ENCODE measurements at regions not wholly inside any gene's neighbourhood (a gene's known extent, or its start where the extent isn't known, plus 50 kb on each side); places are given as distances from the start of the nearest gene placed in this dataset.
"Not testable (repeated sequence)": the region's sequence is repeated elsewhere in the genome, so short reads cannot be mapped to it uniquely, and the experiment has no call there.

DNA sequence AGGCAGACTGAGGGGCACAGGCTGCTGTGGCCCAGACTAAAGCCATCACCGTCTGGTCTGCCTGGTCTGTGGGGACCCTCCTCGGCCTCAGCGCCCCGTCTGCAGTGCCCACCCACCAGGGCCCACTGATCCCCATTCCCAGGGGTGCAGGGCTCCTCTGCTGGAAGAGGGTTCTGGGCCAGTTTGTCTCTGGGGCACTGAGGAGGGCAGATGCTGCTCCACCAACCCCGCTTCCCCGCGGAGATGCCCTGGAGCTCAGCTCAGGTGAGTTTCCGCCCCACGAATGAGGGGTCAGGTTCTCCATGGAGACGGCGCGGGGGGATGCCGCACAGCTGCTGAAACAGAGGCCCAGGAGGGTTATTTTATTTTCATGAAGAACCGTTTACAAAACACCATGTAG is 263.3 kb upstream of the SFSWAP start:
- TF ChIP-seq, protein P1, sequence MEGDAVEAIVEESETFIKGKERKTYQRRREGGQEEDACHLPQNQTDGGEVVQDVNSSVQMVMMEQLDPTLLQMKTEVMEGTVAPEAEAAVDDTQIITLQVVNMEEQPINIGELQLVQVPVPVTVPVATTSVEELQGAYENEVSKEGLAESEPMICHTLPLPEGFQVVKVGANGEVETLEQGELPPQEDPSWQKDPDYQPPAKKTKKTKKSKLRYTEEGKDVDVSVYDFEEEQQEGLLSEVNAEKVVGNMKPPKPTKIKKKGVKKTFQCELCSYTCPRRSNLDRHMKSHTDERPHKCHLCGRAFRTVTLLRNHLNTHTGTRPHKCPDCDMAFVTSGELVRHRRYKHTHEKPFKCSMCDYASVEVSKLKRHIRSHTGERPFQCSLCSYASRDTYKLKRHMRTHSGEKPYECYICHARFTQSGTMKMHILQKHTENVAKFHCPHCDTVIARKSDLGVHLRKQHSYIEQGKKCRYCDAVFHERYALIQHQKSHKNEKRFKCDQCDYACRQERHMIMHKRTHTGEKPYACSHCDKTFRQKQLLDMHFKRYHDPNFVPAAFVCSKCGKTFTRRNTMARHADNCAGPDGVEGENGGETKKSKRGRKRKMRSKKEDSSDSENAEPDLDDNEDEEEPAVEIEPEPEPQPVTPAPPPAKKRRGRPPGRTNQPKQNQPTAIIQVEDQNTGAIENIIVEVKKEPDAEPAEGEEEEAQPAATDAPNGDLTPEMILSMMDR (IDR thresholded peaks at IDR 0.05): not testable (repeated sequence)
- not testable (repeated sequence) for TF ChIP-seq POLR2A (IDR thresholded peaks at IDR 0.05)

All from suprapubic skin (tissue), 3 donors.